Activated naive CD8-positive, alpha-beta T cell treated with anti-CD3 and anti-CD28 coated beads for 36 hours (primary cell): ENCODE measurements at regions not wholly inside any gene's neighbourhood (a gene's known extent, or its start where the extent isn't known, plus 50 kb on each side); places are given as distances from the start of the nearest gene placed in this dataset.
"Not testable (repeated sequence)": the region's sequence is repeated elsewhere in the genome, so short reads cannot be mapped to it uniquely, and the experiment has no call there.

Source experiments
- DNase-seq: peaks from one replicate; pipeline ENCODE4 v3.0.0; 2021
- H3K27ac Mint-ChIP-seq: one replicate; pipeline ENCODE4 v1.8.0; 2022; ENCODE audit warnings: mild to moderate bottlenecking, moderate library complexity, mixed read lengths
- H3K27me3 Mint-ChIP-seq: one replicate; pipeline ENCODE4 v1.8.0; 2022; ENCODE audit warnings: mild to moderate bottlenecking, mixed read lengths
- H3K36me3 Mint-ChIP-seq: one replicate; pipeline ENCODE4 v1.8.0; 2021; ENCODE audit warnings: mild to moderate bottlenecking, mixed read lengths
- H3K4me1 Mint-ChIP-seq: one replicate; pipeline ENCODE4 v1.8.0; 2021; ENCODE audit warnings: mixed read lengths
- H3K4me3 Mint-ChIP-seq: one replicate; pipeline ENCODE4 v1.8.0; 2022; ENCODE audit warnings: mild to moderate bottlenecking, moderate library complexity, mixed read lengths
- H3K9me3 Mint-ChIP-seq: one replicate; pipeline ENCODE4 v1.8.0; 2022; ENCODE audit warnings: mixed read lengths

DNA sequence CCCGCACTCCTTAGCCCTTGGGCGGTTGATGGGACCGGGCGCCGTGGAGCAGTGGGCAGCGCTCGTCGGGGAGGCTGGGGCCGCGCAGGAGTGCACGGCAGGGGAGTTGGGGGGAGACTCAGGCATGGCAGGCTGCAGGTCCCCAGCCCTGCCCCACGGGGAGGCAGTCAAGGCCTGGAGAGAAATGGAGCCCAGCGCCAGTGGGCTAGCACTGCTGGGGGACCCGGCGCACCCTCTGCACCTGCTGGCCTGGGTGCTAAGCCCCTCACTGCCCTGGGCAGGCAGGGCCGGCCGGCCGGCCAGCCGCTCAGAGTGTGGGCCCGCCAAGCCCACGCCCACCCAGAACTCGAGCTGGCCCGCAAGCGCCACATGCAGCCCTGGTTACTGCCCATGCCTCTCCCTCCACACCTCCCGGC lies 147.2 kb upstream of the PITRM1 start:
- DNase-seq = no peak
- Mint-ChIP-seq H3K4me3 (no peak overlapping the region), H3K4me1 (peaks cover 4% of the 10 kb centered on the region), H3K9me3 (no peaks in the 10 kb centered on the region), H3K36me3 (no peaks in the 10 kb centered on the region), H3K27ac (no peak overlapping the region), H3K27me3 (peaks cover 20% of the 10 kb centered on the region)

DNA sequence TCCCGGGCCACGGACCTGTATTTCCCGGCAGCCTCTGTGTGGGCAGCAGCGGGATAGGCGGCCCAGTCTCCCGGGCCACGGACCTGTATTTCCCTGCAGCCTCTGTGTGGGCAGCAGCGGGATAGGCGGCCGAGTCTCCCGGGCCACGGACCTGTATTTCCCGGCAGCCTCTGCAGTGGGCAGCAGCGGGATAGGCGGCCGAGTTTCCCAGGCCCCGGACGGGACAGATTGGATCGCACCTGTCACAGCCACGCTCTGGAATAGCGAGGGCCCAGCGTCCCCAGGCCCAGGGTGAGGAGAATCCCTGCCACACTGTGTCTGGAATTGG lies 145.9 kb upstream of the PITRM1 start:
- not testable (repeated sequence) for DNase-seq, H3K4me3 Mint-ChIP-seq, H3K27ac Mint-ChIP-seq, H3K4me1 Mint-ChIP-seq, H3K36me3 Mint-ChIP-seq, H3K9me3 Mint-ChIP-seq
- peaks cover 33% of the 10 kb centered on the region for H3K27me3 Mint-ChIP-seq

DNA sequence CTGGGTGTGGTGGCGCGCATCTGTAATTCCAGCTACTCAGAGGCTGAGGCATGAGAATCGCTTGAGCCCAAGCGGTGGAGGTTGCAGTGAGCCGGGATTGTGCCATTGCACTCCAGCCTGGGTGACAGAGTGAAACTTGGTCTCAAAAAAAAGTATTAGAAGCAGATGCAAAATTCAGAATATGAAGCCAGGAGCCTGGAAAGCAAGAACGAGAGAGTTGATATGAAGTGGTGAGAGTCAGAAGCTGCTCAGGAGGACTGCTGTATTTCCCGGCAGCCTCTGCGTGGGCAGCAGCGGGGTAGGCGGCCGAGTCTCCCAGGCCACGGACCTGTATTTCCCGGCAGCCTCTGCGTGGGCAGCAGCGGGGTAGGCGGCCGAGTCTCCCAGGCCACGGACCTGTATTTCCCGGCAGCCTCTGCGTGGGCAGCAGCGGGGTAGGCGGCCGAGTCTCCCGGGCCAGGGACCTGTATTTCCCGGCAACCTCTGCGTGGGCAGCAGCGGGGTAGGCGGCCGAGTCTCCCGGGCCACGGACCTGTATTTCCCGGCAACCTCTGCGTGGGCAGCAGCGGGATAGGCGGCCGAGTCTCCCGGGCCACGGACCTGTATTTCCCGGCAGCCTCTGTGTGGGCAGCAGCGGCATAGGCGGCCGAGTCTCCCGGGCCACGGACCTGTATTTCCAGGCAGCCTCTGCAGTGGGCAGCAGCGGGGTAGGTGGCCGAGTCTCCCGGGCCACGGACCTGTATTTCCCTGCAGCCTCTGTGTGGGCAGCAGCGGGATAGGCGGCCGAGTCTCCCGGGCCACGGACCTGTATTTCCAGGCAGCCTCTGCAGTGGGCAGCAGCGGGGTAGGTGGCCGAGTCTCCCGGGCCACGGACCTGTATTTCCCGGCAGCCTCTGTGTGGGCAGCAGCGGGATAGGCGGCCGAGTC lies 145.2 kb upstream of the PITRM1 start:
- not testable (repeated sequence) for DNase-seq, H3K27ac Mint-ChIP-seq, H3K9me3 Mint-ChIP-seq, H3K36me3 Mint-ChIP-seq, H3K4me1 Mint-ChIP-seq, H3K4me3 Mint-ChIP-seq
- peaks cover 38% of the 10 kb centered on the region for H3K27me3 Mint-ChIP-seq

DNA sequence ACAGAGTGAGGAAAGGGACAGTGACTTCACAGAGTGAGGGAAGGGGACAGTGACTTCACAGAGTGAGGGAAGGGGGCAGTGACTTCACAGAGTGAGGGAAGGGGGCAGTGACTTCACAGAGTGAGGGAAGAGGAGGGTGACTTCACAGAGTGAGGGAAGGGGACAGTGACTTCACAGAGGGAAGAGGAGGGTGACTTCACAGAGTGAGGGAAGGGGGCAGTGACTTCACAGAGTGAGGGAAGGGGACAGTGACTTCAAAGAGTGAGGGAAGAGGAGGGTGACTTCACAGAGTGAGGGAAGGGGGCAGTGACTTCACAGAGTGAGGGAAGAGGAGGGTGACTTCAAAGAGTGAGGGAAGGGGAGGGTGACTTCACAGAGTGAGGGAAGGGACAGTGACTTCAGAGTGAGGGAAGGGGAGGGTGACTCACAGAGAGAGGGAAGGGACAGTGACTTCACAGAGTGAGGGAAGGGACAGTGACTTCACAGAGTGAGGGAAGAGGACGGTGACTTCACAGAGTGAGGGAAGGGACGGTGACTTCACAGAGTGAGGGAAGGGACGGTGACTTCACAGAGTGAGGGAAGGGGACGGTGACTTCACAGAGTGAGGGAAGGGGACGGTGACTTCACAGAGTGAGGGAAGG lies 142.0 kb upstream of the PITRM1 start:
- H3K9me3 Mint-ChIP-seq, H3K4me1 Mint-ChIP-seq, H3K36me3 Mint-ChIP-seq, H3K27ac Mint-ChIP-seq, H3K4me3 Mint-ChIP-seq, DNase-seq: not testable (repeated sequence)
- peaks cover 46% of the 10 kb centered on the region for H3K27me3 Mint-ChIP-seq

DNA sequence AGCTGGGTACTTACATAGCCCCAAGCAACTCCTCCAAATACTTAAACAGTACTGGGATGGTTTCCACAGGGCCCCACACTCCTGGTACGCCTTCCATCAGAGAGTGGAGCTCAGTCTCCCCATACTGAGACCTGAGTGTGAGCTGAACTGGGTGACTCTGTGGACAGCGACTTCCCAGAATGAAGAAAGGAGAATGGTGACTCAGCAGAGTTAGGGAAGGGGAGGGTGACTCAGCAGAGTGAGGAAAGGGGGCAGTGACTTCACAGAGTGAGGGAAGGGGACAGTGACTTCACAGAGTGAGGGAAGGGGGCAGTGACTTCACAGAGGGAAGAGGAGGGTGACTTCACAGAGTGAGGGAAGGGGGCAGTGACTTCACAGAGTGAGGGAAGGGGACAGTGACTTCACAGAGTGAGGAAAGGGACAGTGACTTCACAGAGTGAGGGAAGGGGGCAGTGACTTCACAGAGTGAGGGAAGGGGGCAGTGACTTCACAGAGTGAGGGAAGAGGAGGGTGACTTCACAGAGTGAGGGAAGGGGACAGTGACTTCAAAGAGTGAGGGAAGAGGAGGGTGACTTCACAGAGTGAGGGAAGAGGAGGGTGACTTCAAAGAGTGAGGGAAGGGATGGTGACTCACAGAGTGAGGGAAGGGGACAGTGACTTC lies 141.3 kb upstream of the PITRM1 start:
- not testable (repeated sequence) for DNase-seq, H3K9me3 Mint-ChIP-seq, H3K27ac Mint-ChIP-seq, H3K36me3 Mint-ChIP-seq, H3K4me3 Mint-ChIP-seq, H3K4me1 Mint-ChIP-seq
- H3K27me3 Mint-ChIP-seq = peaks cover 47% of the 10 kb centered on the region

DNA sequence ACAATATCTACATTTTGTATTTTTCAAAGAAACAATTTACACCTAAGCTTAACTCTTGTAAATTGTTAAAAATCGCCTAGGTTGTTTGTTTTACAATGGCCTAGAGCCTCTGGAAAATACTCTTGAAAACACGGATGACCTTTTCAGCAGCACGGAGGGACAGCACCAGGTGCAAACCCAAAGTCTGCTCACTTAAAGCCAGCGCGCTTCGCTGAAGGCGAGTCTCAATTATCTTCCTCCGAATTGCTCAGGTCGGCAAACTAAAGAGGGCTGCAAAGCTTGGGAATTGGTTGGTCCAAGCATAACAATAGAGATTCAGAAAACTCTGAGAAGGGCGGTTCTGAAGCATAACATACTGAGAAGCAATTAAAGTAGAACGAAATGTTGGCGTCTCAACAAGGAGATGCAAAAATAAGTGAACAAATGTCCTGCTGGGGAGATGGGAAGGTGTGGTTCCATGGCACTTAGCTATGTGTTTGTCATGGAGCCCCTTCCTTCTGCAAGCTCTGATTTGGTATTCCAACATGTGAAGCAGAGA lies 139.9 kb upstream of the PITRM1 start:
- H3K4me3 Mint-ChIP-seq = no peak overlapping the region
- H3K9me3 Mint-ChIP-seq = no peaks in the 10 kb centered on the region
- peaks cover 43% of the 10 kb centered on the region for H3K27me3 Mint-ChIP-seq
- H3K36me3 Mint-ChIP-seq = no peaks in the 10 kb centered on the region
- no peaks in the 10 kb centered on the region for H3K4me1 Mint-ChIP-seq
- no peak overlapping the region for H3K27ac Mint-ChIP-seq
- DNase-seq = no peak

DNA sequence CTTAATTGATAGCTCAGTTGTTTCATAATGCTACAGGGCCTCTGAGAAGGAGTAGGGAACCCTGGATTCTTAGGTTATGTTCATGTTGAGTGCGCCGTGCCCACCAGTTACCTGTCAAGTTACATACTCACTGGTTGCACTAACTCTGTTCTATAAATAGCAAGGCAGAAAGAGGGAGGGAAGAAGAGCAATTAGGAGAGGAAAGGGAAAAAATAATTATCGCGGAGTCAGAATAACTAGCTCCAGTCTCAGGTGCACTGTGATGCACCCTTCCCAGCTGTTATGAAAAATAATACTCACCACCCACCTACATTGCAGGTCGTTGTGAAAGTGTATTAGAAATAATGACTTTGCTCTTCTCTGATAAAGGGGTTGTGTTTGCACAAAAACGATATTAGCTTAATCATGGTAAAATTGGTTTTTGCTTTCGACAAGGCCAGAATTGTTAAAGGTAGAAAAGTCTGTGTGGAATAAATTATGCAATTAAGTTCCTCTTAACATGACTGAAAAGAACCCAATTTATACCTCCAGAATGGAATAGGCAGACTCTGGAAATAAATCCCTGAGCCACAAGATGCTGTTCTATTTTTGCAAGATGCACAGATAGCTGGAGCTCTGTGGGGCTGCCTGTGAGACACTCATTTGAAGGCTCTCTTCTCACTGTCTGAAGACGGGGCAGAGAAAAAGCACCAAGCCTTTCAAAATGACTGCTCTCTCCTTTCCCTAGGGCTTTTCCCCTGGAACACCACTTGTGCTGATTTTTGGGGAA lies 137.6 kb upstream of the PITRM1 start:
- DNase-seq = no peak
- Mint-ChIP-seq H3K27ac (no peak overlapping the region), H3K9me3 (no peaks in the 10 kb centered on the region)

DNA sequence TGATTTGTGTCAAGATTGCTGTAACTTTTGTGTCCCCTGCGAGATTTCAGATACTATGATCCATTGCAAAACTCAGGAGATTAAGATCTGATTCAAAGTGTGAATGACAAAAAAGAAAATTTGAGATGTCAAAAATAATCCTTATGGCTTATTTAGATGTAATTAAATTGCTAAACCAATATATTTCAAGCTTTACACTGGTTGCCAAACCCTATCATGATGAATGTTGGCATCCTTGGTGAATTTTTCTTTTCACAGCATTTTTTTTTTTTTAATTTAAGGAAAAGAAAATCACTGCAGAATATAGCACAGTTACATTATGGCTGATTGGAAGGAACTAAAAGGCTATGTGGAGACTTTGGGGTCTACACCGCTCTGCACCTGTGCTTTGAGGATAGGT lies 133.5 kb upstream of the PITRM1 start:
- no peaks in the 10 kb centered on the region for H3K4me1 Mint-ChIP-seq
- H3K36me3 Mint-ChIP-seq = no peaks in the 10 kb centered on the region
- no peaks in the 10 kb centered on the region for H3K9me3 Mint-ChIP-seq
- no peak overlapping the region for H3K27ac Mint-ChIP-seq
- DNase-seq = no peak
- H3K4me3 Mint-ChIP-seq = no peak overlapping the region
- peaks cover 4% of the 10 kb centered on the region for H3K27me3 Mint-ChIP-seq

More for the DNA sequence above, 137.6 kb upstream of the PITRM1 start:
- Mint-ChIP-seq H3K36me3 (no peaks in the 10 kb centered on the region), H3K27me3 (peaks cover 34% of the 10 kb centered on the region), H3K4me3 (no peak overlapping the region), H3K4me1 (no peaks in the 10 kb centered on the region)

DNA sequence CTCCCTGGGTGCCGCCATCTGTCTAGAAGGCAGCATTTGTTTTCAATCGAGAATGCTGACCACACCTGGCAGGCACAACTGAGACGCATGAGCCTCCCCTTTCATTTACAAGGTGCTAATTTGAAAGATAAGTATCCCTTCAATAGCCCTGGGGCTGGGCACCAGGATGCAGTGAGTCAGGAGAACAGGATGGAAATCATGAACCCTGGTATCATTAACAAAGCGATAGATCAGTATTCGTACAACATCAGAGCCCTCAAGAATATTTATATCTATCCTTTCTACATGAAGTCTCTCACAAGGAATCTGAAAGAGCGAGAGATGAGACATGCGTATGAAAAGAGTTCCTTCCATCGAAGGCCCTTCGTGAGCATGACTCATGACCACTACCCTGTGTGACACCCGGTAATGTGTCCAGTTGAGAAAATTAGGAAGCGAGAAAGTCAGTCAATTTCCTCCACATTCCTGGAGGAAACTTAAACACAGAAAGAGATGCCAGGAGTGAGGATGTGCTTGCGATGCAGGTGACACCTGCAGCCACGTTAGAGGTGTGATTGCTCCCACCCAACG lies 123.1 kb upstream of the PITRM1 start:
- no peak for DNase-seq
- H3K4me1 Mint-ChIP-seq = no peaks in the 10 kb centered on the region
- H3K9me3 Mint-ChIP-seq = no peaks in the 10 kb centered on the region
- no peak overlapping the region for H3K4me3 Mint-ChIP-seq
- H3K27me3 Mint-ChIP-seq = peaks cover 8% of the 10 kb centered on the region
- H3K36me3 Mint-ChIP-seq = no peaks in the 10 kb centered on the region
- no peak overlapping the region for H3K27ac Mint-ChIP-seq

DNA sequence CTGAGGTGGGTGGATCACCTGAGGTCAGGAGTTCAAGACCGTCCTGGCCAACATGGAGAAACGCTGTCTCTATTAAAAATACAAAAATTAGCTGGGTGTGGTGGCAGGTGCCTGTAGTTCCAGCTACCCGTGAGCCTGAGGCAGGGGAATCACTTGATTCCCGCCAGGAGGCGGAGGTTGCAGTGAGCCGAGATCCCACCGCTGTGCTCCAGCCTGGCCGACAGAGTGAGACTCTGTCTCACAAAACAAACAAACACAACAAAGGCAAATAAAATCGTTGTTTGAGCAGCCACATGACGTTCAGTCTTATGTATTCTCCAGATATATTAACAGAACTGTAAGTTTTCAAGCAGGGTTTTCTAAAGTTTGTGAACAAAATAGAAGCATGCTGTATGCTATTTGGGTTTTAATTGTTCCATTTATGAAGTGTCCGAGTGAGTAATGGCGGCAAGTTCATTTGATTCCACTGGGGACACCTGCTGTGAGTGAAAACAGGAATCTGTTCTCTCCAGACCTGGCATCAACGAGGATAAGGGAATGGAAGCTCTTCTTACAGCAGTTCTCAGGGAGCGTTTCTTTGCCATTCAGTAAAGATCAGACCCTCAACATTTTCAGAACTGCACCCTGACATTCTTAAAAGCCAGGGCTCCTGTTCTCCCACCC lies 122.5 kb upstream of the PITRM1 start:
- Mint-ChIP-seq H3K27ac (no peak overlapping the region), H3K9me3 (no peaks in the 10 kb centered on the region), H3K36me3 (no peaks in the 10 kb centered on the region), H3K27me3 (peaks cover 8% of the 10 kb centered on the region), H3K4me1 (no peaks in the 10 kb centered on the region), H3K4me3 (no peak overlapping the region)
- DNase-seq = no peak

DNA sequence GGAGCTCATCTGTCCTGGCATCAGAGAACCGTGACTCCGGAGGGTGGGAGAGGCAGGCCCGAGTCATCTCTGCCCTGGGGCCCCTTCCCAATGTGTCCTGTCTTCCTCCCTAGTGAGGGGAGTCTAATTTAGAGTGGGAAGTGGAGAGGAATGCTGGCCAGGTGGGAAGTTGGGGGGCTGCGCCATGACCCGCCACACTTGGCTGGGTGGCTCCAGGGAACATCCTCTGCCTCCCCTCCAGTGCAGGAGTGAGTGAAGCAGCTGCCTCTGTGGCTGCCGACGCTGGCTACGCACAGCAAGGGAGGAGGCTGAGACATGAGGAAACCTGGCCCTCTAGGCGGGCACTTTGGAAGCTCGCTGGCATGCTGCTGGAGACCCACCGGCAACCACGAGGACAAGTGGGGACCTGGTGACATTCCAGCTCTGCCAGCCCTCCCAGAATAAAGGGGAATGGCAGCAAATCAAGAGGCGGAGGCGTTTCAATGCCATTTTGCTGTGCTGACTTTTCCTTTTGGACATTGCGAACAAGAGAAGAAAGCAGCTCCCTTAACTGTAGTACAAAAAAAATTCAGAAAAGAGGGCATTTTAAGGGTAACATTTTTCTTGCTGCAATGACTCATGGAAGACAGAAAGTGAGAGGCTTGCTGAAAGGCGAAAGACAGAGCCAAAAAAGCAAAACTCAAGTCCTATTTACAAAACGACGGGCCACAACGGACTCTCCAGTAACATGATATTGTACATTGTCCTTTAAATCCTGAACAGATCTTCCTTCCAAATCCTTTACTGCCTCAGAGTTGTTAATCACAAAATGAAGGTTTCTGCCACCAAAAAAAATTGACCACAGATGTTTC lies 121.2 kb upstream of the PITRM1 start:
- no peaks in the 10 kb centered on the region for H3K36me3 Mint-ChIP-seq
- no peak for DNase-seq
- no peak overlapping the region for H3K27ac Mint-ChIP-seq
- peaks cover 8% of the 10 kb centered on the region for H3K27me3 Mint-ChIP-seq
- no peak overlapping the region for H3K4me3 Mint-ChIP-seq
- no peaks in the 10 kb centered on the region for H3K9me3 Mint-ChIP-seq
- H3K4me1 Mint-ChIP-seq = no peaks in the 10 kb centered on the region

DNA sequence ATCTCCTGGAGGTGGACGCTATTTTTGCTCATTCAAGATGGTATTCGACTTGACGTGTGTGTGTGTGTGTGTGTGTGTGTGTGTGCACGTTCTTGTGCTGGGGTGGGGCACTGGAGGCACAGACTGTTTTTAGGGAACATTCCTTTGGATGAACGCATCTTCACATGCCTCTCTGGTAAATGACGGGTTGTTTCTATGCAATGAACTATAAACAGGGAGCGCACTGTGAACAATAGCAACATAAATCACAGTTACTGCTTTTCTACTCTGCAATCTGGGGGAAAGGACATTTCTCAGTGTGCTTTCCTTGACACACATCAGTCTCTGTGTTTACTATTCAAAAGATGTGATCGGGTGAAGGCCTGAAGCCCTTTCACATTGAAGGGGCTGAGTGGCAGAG lies 120.1 kb upstream of the PITRM1 start:
- H3K4me3 Mint-ChIP-seq = no peak overlapping the region
- H3K9me3 Mint-ChIP-seq = no peaks in the 10 kb centered on the region
- no peak for DNase-seq
- H3K27me3 Mint-ChIP-seq = peaks cover 8% of the 10 kb centered on the region
- H3K4me1 Mint-ChIP-seq = no peaks in the 10 kb centered on the region
- no peak overlapping the region for H3K27ac Mint-ChIP-seq
- H3K36me3 Mint-ChIP-seq = no peaks in the 10 kb centered on the region

DNA sequence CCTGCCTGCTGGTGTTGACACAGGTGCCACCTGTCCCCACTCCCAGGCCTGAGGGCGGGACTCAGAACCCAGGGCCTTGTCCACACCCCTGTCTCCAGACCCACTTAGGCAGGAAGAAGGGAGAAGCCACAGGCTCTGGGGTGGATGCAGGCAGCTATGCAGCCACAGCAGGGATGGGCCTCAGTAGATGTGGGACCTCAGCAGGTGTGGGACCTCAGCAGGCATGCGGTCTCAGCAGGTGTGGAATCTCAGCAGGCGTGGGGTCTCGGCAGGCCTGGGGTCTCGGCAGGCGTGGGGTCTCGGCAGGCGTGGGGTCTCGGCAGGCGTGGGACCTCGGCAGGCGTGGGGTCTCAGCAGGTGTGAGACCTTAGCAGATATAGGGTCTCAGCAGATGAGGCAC lies 118.0 kb upstream of the PITRM1 start:
- peaks cover 13% of the 10 kb centered on the region for H3K27me3 Mint-ChIP-seq
- H3K27ac Mint-ChIP-seq = no peak overlapping the region
- no peak overlapping the region for H3K4me3 Mint-ChIP-seq
- H3K4me1 Mint-ChIP-seq = no peaks in the 10 kb centered on the region
- no peak for DNase-seq
- no peaks in the 10 kb centered on the region for H3K36me3 Mint-ChIP-seq
- H3K9me3 Mint-ChIP-seq = no peaks in the 10 kb centered on the region
